Activated naive CD4-positive, alpha-beta T cell treated with Interleukin-2 at 50 U/mL for 16 hours (primary cell): ENCODE measurements at regions not wholly inside any gene's neighbourhood (a gene's known extent, or its start where the extent isn't known, plus 50 kb on each side); places are given as distances from the start of the nearest gene placed in this dataset.
A peak's percentile ranks its signal among the peaks of the same experiment; 100 is the strongest.
"Not testable (repeated sequence)": the region's sequence is repeated elsewhere in the genome, so short reads cannot be mapped to it uniquely, and the experiment has no call there.

Experiments used
- DNase-seq: peaks from one replicate; pipeline ENCODE4 v3.0.0-alpha.2; 2020

DNA sequence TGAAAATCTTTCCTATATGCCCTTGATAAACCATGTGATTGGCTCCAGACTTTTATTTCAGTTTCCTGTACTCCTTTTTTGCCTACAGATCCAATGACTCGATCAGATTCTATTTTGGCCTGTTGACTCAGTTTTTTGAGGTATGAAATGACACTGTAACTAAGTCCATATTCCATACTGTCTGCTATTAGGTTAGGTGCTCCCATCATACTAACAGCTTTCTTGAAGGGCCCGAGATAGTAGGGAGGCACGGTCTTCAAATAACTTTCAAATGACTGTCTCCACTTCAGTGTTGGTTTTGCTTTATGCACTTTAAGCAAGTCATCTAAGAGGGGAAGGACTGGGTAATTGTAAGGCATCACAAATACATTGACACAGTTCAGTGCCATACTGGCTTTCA lies 295.4 kb upstream of the DAB2 start:
- DNase-seq, result no peak

DNA sequence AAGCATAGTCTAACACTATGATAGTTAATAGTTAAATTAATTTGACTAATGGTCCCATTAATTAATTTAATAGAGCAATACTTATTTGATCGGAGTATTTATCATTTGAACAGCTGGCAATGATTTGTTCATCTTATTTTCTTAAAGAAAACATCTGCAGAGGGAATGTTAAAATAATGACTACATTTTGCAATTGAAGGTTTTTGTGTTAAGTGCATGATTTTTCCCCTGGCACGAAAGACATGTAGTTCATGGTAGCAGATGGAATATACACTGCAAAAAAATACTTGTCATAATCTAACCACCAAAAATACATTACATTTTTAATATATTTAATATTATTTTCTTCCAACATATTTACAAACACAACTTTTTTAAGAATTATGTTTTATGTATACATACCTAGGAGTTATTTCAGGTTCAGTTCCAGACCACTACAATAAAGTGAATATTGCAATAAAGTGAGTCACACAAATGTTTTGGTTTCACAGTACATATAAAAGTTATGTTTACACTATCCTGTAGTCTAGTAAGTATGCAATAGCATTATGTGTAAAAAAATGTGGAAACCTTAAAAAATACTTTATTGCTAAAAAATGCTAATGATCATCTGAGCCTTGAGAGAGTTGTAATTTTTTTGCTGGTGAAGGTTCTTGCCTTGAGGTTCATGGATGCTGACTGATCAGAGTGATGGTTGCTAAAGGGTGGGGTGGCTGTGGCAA lies 292.6 kb upstream of the DAB2 start:
- DNase-seq, result no peak

DNA sequence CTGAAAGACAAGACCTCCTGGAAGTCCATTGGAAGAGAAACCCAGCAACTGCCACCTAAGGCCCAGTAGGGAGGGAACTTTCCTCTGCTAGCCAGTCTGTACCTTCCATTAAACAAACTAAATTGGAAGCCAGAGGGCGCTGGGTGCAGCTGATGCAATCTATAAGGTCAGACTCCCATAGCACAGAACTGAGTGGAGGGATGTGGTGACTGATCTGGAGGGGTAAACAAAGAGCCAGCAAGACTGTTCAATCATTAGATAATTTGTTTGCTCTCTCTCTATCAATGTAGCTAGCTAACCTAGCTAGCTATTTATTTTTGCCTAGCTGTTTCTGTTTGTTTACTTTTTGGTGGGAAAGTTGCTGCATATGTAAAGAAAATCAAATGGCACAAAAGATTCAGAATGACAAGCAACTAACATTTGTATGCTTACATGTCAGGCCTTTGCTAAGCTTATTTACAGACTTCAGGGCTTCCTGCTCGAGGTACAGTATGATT lies 291.8 kb upstream of the DAB2 start:
- peak; percentile 30 for DNase-seq

DNA sequence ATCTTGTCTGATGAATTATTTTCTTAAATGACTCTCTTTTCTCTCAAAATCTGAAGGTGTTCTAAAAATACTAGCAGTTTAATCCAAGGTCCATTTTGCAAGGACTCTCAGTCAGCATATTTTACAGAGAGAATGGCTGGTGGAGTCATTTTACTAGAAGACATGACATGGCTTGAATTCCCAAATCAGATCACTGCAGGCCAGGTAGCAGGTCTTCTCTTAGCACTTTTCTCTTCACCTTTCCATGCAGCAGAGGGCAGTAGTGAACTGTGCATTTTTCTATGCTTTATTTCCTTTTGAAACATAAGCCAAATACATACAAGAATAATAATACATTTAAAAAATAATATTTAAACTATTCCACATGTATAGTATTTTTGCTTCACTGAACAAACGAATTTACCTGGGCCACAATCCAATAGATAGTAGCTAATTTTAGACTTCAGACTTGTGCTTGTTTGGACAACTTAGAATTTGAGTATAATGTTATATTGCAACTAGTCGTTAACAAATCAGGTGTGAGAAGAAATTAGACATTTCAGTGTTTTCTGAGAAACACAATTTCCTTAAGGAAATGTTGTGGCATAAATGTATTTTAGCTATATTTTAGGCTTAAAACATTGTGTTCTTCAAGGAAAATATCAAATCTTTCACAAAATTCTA lies 289.4 kb upstream of the DAB2 start:
- DNase-seq, result peak; percentile 35

DNA sequence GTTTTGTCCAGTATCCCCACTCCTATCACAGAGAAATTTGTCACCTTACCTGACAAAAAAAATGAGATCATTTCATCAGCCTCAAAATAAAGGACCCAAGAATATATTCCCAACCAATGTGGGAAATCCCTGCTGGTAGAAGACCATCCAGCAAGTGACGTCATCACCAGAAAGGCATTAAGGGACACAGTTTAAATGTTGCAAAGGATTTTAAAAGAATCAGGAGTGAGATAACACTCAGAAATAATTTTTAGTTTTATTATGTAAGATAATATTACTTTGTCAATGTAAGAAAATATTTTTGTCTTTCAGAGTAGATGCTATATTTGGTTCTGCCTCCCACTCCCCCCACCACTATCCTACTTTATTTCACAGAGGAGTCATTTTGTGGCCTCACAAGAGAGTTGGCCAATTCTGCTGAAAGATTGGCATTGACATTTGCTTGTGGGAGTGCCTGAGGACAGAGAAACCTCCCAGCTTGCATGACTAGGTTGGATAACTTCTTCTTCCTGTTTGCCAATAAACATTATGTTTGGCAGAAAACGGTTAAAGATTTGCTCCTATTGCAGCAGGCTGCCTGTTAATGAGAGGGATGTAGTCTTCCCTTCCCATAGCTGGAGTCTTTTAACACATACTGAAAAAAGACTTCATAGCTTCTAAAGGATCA lies 288.6 kb upstream of the DAB2 start:
- no peak for DNase-seq

DNA sequence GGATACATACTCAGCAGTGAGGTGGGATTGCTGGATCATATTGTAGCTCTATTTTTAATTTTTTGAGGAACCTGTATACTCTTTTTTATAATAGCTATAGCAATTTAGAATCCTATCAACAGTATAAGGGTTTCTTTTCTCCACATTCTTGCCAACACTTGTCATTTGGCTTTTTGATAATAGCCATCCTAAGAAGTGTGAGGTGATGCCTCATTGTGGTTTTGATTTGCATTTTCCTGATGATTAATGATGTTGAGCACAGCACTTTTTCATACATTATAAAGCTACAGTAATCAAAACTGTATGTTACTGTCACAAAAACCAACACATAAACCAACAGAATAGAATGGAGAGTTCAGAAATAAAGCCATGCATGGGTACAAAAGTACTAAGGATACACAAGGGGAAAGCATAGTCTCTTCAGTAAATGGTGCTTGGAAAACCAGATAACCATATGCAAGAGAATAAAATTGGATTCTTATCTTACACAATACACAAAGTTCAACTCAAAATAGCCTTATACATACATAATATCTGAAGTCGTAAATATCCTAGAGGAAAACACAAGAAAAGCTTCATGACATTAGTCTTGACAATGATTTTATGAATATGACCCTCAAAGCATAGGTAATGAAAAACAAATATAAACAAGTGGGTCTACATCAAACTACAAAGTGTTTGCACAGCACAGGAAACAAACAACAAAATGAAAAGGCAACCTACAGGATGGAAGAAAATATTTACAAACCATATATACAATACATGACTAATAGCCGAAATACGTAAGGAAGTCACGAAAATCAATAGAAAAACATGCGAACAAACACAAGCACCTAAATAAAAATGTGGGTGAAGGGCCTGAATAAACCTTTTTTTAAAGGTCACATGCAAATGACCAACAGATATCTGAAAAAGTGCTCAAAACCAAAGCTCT lies 287.8 kb upstream of the DAB2 start:
- DNase-seq, result no peak

DNA sequence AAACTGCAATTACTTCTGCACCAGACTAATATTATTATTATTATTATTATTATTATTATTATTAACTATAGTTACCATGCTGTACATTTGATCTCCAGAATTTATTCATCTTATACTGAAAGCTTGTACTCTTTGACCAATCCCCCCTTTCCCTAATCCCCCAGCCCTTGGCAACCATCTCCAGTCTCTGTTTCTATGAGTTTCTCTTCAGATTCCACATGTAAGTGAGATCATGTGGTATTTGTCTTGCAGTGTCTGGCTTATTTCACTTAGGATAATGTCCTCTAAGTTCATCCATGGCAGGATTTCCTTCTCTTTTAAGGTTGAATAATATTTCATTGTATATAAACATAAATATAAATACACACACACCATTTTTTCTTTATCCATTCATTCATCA lies 287.0 kb upstream of the DAB2 start:
- no peak for DNase-seq

DNA sequence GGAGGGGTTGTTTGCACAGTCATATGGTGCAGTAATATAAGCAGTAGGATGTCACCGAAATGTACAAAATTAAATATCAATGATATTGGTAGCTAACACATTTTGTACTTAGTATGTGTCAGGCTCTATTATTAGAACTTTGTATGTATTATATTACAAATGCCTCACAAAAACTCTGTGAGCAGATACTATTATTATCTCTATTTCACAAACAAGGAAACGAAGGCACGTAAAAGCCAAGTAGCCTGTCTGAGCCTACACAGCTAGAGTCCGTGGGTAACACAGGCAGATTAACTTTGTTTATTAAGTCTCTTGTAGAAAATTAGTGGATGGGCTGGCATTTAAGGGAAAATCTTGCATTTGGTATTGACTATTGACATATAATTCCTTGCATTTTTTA lies 284.3 kb upstream of the DAB2 start:
- DNase-seq, result no peak

DNA sequence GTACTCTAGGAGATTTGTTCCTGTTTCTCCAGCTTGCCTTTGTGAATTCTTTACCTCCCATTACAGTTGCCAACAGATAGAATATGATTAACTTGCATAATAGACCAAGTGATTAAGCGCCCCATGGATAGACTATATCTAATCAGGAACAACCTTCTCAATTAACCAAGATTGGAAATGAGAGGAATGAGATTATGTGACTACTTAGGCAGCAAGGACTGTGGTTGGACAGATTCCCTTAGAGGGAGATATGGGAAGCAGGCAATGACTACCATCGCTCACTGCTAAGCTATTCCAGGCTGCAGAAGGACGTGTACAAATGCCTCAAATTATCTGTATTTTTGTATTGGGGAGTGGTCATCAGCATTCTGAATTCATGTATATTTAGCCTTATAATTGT lies 278.1 kb upstream of the DAB2 start:
- no peak for DNase-seq

DNA sequence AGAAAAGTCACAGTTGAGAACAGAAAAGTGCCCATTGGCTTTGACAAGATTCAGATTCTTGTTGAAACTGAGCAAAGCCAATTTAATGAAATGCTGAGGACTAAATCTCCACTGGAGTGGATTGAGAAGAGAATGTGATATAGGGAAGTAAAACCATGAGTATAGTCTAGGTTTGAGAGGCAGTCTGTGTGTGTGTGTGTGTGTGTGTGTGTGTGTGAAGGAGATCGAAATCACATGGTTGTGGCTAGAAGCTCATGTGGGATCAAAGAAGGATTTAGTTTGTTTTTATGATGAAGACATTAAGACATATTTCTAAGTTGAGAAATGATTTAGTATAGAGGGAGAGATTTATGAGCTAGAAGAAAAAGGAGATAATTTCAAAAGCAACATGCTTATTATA lies 275.7 kb upstream of the DAB2 start:
- no peak for DNase-seq

DNA sequence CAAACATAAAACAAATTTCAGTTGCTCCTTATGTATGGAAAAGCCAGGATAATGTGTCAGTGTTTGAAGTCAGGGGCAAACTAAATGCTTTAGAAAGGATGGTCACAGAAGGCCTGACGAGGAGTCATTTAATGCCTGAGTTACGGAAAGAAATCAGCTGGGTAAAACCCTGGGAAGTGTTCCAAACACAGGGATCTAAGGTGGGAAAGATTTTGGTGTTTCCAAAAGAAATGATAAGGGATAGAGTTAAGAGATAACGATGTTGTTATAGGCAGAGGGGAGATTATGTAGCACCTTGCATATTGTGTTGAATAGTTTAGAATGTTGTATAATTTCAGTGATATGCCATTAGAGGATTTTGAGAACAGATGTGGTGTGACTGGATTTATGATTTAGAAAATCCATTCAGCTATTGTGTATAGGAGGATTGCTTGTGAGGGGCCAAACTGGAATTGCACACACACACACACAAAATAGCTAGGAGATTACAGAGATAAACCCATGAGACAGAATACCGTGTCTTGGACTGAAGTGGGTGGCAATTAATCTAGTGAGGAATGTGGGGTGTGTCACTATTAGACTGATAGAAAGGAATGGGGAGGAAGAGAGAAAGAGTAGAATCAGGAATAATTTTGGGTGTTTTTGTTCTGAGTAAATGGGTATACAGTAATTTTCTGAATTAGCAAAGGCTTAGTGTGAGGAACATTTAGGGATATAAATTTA lies 274.2 kb upstream of the DAB2 start:
- DNase-seq, result no peak

DNA sequence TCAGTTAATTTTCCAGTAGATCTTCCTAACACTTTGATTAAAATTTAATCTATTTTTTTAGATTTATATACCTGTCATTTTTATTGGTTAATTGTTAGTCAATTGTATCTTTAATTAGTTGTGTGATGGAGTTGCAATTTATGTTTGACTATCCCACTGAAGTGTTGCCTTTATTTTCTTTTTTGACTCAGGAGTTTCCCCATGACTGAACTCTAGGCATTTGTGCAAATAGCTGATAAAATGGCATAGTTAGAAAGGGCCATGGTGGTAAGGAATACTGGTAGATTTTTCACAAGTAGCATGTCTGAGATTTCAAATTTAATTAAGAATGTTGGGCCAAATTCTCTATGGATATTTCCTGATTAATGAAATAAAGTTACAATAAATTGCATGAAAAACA lies 273.1 kb upstream of the DAB2 start:
- DNase-seq, result no peak

DNA sequence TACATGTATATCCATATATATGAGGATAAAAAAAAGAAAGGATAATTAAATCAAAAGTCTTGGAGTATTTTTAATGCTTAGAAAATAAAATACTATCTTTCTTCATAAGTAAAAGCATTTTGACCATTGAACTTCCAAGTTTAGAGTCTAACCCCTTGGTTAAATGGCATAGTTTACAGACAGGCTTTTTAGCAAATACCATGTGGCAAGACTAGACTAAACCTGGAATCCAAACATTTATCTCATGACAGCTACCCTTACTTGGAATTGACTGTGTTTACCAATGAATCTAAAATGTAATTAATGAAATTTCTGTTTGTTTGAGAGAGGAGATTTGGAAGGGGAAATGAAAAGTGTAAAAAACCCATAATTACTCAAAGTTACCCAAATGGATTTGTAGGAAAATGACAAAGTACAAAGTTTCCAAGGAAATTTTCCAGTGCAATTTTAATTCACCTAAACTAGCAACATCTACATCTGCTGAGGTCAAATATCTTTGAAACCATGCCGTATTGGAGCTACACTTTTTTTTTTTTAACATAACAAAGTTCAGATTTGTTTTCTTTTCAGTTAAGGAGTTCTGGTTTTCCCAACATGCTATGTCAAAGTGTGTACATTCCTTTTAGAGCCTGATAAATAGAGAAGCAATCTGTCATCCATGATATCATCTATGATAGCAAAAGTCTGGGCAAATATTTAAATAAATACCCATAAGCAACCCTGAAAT lies 272.1 kb upstream of the DAB2 start:
- no peak for DNase-seq

DNA sequence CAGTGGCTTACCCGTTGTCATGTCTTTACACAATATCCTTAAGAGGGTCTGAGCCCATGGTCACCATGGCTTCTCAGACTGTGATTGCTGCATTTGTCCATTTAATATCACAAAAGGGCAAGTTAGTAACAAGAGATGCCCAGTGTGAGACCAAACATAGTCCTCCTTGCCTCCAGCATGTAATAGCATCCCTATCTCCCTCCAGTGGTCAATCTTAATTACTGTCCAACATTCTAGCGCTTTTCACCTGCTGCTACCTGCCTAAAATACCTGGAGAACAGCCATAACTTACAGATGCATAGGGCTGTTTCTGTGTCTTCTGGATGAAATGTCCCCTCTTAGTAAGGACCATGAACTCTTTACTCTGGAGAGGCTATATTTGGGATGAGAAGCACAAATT lies 267.2 kb upstream of the DAB2 start:
- DNase-seq, result no peak

DNA sequence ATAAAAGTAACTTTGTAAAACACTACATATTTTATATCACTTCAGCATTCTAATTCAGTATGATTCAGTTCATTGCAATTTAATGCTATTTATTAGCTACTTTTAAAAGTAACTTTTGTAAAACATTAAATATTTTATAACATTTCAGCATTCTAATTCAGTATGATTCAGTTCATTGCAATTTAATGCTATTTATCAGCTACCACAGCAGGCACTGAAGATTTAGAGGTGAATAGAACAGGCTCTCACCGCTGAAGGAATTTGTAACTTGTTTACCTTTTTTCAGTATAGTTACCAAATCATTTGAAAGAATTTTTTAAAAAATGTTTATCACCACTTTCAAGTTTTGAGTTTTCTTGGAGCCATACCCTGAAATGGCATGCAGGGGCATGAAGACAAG lies 266.4 kb upstream of the DAB2 start:
- DNase-seq, result no peak

DNA sequence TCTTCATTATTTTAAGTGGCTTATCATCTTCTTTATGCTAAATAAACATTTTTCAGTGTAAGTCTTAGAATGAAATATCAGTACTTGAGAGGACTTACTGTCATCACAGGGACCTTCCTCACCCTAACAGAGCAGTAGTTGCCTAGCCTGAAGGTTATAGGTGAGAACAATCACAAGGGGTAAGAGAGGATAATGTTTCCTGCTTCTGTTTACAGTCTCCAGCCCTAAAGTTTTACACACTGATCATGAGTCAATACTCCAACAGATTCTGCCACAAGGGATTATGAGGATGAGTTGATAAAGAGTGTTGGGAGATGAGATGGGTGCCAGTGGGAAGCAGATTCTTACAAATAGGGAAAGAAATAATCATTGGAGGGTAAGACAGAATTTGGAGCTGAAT lies 265.1 kb upstream of the DAB2 start:
- DNase-seq, result no peak

DNA sequence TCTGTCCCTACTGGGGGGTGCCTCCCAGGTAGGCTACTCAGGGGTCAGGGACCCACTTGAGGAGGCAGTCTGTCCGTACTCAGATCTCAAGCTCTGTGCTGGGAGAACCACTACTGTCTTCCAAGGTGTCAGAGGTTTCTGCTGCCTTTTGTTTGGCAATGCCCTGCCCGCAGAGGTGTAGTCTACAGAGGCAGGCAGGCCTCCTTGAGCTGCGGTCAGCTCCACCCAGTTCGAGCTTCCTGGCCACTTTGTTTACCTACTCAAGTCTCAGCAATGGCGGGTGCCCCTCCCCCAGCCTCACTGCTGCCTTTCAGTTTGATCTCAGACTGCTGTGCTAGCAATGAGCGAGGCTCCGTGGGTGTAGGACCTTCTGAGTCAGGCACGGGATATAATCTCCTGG lies 263.1 kb upstream of the DAB2 start:
- not testable (repeated sequence) for DNase-seq

DNA sequence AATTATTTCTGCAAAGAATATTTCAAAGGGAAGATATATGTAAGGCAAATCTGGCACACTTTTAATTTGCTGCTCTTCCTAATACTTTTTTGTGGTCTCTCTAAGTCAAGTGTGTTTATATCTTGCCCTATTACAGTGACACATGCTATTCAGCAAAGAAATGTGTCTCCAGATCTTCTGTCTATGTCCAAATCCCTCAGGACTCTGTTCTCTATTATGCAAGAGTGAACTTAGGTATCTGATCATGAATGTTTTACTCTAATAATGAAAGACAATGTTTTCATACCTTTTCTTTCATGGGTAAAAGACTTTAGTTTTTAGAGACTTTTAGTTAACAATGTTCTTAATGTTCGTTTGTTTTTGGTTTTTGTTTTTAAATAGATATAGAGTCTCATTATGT lies 255.4 kb upstream of the DAB2 start:
- DNase-seq, result no peak

DNA sequence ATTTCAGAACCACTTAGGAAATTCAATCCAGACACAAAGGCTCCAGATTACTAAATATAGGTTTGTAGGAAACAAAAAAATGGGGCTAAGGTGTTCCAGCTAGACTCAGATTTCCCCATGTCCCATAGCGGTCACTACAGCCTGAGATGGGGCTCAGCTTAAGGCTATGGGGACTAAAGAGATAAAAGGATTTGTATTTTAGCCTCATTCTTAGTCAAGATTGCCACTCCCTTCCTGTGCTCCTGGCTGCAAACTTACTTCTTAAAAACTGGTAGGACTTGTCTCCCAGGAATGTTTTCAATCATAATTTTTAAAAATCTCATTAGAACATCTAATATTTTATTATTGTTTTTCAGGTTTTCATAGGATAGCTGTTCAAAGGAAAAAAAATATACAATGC lies 253.8 kb upstream of the DAB2 start:
- DNase-seq, result no peak

DNA sequence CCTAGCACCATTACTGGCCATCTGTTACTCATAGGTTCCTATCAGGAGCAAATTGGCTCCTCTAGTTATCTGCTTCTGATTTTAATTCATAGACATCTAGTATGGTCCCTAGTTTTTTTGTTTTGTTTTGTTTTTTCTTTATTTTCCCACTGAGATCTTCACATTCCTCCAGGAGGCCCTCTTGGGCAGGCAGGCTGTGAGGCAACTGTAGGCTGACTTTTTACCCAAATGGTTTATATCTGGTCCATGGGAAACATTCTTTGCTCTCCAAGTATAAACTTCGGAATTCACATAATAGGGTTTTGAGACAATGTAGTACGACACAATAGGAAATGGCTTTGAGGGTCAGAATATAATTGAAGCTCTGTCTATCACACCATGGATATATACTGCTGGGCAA lies 250.9 kb upstream of the DAB2 start:
- DNase-seq, result no peak

DNA sequence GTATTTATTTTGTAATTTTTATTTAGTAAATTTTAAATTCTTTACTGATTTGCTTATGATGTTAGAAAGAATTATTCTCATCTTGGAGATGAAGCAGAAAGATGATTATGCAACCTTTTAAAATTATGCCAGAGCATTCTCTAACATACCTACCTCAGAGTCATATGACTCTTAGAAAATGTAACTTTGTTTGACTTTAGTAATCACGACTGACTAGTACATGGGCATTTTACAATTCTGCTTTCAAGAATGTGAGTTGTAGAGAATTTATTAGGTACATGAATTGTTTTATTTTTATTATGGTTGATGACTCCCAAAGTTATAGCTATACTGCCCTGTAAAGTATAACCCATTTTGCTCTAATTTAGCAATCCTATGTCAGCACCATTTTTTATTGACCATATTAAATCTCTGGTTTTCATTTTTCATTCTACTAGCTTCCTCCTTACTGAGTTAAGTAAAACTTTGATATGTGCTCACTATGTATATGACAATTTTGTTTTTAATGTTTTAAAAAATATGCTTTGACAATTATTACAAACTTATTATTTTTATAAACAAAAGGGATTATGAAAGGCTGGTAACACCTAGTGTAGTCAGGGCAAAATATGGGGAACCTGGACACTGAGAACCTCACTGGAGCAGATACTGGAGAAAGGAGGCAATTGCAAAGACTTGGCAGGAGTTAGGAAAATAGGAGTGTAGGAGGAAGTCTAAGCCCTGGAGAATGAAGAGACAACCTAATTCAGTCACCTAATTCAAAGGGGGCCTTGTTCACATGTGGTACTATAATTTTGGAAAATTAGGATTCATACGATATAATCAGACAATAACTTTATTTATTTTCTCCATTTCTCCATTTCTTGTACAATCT lies 249.7 kb upstream of the DAB2 start:
- no peak for DNase-seq
